H9 (cell line): ENCODE measurements at regions not wholly inside any gene's neighbourhood (a gene's known extent, or its start where the extent isn't known, plus 50 kb on each side); places are given as distances from the start of the nearest gene placed in this dataset.

ENCODE experiments used
- DNase-seq: peaks from one replicate; pipeline ENCODE4 v3.0.0-alpha.2; 2017
- H2AFZ ChIP-seq: one replicate; pipeline ENCODE4 v1.6.1; 2013; ENCODE audit warnings: mild to moderate bottlenecking, low read length, control low read depth, moderate library complexity
- H2AK5ac ChIP-seq: 2 replicates; pipeline ENCODE4 v1.6.1; 2013; ENCODE audit warnings: low read length, control low read depth, mixed read lengths; ENCODE audit not compliant: insufficient read length
- H2BK120ac ChIP-seq: one replicate; pipeline ENCODE4 v1.6.1; 2013; ENCODE audit warnings: low read depth, mild to moderate bottlenecking, low read length, control low read depth, inconsistent platforms; ENCODE audit not compliant: poor library complexity, severe bottlenecking
- H2BK12ac ChIP-seq: 2 replicates; pipeline ENCODE4 v1.6.1; 2013; ENCODE audit warnings: low read length, control low read depth, mixed read lengths, low read depth; ENCODE audit not compliant: insufficient read length
- H2BK15ac ChIP-seq: 2 replicates; pipeline ENCODE4 v1.6.1; 2013; ENCODE audit warnings: low read depth, low read length, control low read depth
- H2BK20ac ChIP-seq: one replicate; pipeline ENCODE4 v1.6.1; 2013; ENCODE audit warnings: low read depth, mild to moderate bottlenecking, low read length, control low read depth, inconsistent platforms; ENCODE audit not compliant: poor library complexity, severe bottlenecking
- H2BK5ac ChIP-seq: 2 replicates; pipeline ENCODE4 v1.6.1; 2013; ENCODE audit warnings: low read length, control low read depth, mixed read lengths; ENCODE audit not compliant: insufficient read length
- H3K14ac ChIP-seq: 2 replicates; pipeline ENCODE4 v1.6.1; 2013; ENCODE audit warnings: low read length, control low read depth; ENCODE audit not compliant: insufficient read depth
- H3K18ac ChIP-seq: 2 replicates; pipeline ENCODE4 v1.6.1; 2013; ENCODE audit warnings: low read depth, mild to moderate bottlenecking, mixed read lengths, low read length, control low read depth; ENCODE audit not compliant: insufficient read length
- H3K23ac ChIP-seq: 2 replicates; pipeline ENCODE4 v1.6.1; 2013; ENCODE audit warnings: low read length, control low read depth, mixed read lengths, low read depth; ENCODE audit not compliant: insufficient read length
- H3K23me2 ChIP-seq: 2 replicates; pipeline ENCODE4 v1.6.1; 2013; ENCODE audit warnings: low read depth, mild to moderate bottlenecking, mixed read lengths, low read length, control low read depth; ENCODE audit not compliant: insufficient read length, poor library complexity, severe bottlenecking
- H3K27ac ChIP-seq: 2 replicates; pipeline ENCODE4 v1.5.1; 2013; ENCODE audit warnings: low read length, control low read depth, mixed read lengths, low read depth; ENCODE audit not compliant: insufficient read length
- H3K27me3 ChIP-seq: 2 replicates; pipeline ENCODE4 v1.6.1; 2013; ENCODE audit warnings: low read length, control low read depth, inconsistent platforms; ENCODE audit not compliant: insufficient read depth
- H3K4ac ChIP-seq: 2 replicates; pipeline ENCODE4 v1.6.1; 2013; ENCODE audit warnings: low read depth, mild to moderate bottlenecking, control low read depth, inconsistent platforms, low read length, moderate library complexity
- H3K4me1 ChIP-seq: 2 replicates; pipeline ENCODE4 v1.6.1; 2013; ENCODE audit warnings: low read length, control low read depth, inconsistent platforms; ENCODE audit not compliant: insufficient read depth
- H3K4me2 ChIP-seq: 2 replicates; pipeline ENCODE4 v1.6.1; 2013; ENCODE audit warnings: low read length, control low read depth, mixed read lengths; ENCODE audit not compliant: insufficient read length, insufficient read depth
- H3K56ac ChIP-seq: 2 replicates; pipeline ENCODE4 v1.6.1; 2013; ENCODE audit warnings: low read depth, mild to moderate bottlenecking, mixed read lengths, low read length, control low read depth; ENCODE audit not compliant: insufficient read length
- H3K79me1 ChIP-seq: 2 replicates; pipeline ENCODE4 v1.6.1; 2013; ENCODE audit warnings: low read depth, mild to moderate bottlenecking, moderate library complexity, low read length, control low read depth, inconsistent platforms; ENCODE audit not compliant: insufficient read depth, poor library complexity, severe bottlenecking
- H3K79me2 ChIP-seq: 2 replicates; pipeline ENCODE4 v1.6.1; 2013; ENCODE audit warnings: low read length, control low read depth, inconsistent platforms; ENCODE audit not compliant: insufficient read depth
- H3K9ac ChIP-seq: 2 replicates; pipeline ENCODE4 v1.6.1; 2013; ENCODE audit warnings: low read length, control low read depth, mixed read lengths; ENCODE audit not compliant: insufficient read length; ENCODE audit errors: extremely low read depth
- H3K9me3 ChIP-seq: one replicate; pipeline ENCODE4 v1.6.1; 2013; ENCODE audit warnings: low read depth, low read length, inconsistent platforms; ENCODE audit not compliant: control insufficient read depth
- H3T11ph ChIP-seq: one replicate; pipeline ENCODE4 v1.6.1; 2013; ENCODE audit warnings: mild to moderate bottlenecking, low read length, control low read depth, inconsistent platforms
- H4K20me1 ChIP-seq: one replicate; pipeline ENCODE4 v1.6.1; 2013; ENCODE audit not compliant: control insufficient read depth, insufficient read length, insufficient read depth
- H4K5ac ChIP-seq: 2 replicates; pipeline ENCODE4 v1.6.1; 2013; ENCODE audit warnings: low read depth, mild to moderate bottlenecking, mixed read lengths, low read length, control low read depth; ENCODE audit not compliant: insufficient read length
- H4K8ac ChIP-seq: replicated peaks from 2 replicates; pipeline ENCODE4 v1.6.1; 2013; ENCODE audit warnings: low read length, control low read depth, mixed read lengths, low read depth; ENCODE audit not compliant: insufficient read length
- H4K91ac ChIP-seq: 2 replicates; pipeline ENCODE4 v1.6.1; 2013; ENCODE audit warnings: low read depth, mild to moderate bottlenecking, moderate library complexity, mixed read lengths, low read length, control low read depth; ENCODE audit not compliant: insufficient read length
- H3K27ac Mint-ChIP-seq, 3 experiments: 2 replicates in 2 of 3; 3 replicates in 1 of 3; pipeline ENCODE4 v1.8.0; 2020 to 2021; ENCODE audit warnings: mixed read lengths in 3 of 3, mild to moderate bottlenecking in 1 of 3, moderate library complexity in 1 of 3
- H3K27me3 Mint-ChIP-seq: 2 replicates; pipeline ENCODE4 v1.8.0; 2021; ENCODE audit warnings: low read depth, mild to moderate bottlenecking, moderate library complexity, mixed read lengths
- H3K36me3 Mint-ChIP-seq, 3 experiments: 2 replicates in 2 of 3; 3 replicates in 1 of 3; pipeline ENCODE4 v1.8.0; 2020 to 2021; ENCODE audit warnings: low read depth in 3 of 3, mixed read lengths in 3 of 3; ENCODE audit not compliant: insufficient read depth in 1 of 3
- H3K4me1 Mint-ChIP-seq, 2 experiments: 2 replicates each; pipeline ENCODE4 v1.8.0; 2020; ENCODE audit warnings: mixed read lengths in 2 of 2
- H3K4me3 Mint-ChIP-seq, 2 experiments: 2 replicates in 1 of 2; 3 replicates in 1 of 2; pipeline ENCODE4 v1.8.0; 2020 to 2021; ENCODE audit warnings: mild to moderate bottlenecking in 2 of 2, mixed read lengths in 2 of 2, moderate library complexity in 1 of 2
- H3K9me3 Mint-ChIP-seq, 2 experiments: 2 replicates in 1 of 2; 3 replicates in 1 of 2; pipeline ENCODE4 v1.8.0; 2020; ENCODE audit warnings: mild to moderate bottlenecking in 2 of 2, mixed read lengths in 2 of 2, moderate library complexity in 1 of 2
- WGBS: extraction: QIAGEN DNeasy Blood & Tissue Kit; methylation state at CpG from one replicate; pipeline ENCODE4 v1.1.7; 2013; ENCODE audit warnings: missing lambda C conversion rate, low lambda C conversion rate, mixed read lengths; ENCODE audit not compliant: insufficient read length; ENCODE audit errors: extremely low coverage; 5-methylcytosine and 5-hydroxymethylcytosine counted together
- TF ChIP-seq, protein P1 (sequence below): fragments of 200-600 bp; sonication (generic); conservative IDR thresholded peaks from 3 replicates; pipeline ENCODE4 v1.8.0; 2021; ENCODE audit warnings: antibody characterized with exemption, mild to moderate bottlenecking

DNA sequence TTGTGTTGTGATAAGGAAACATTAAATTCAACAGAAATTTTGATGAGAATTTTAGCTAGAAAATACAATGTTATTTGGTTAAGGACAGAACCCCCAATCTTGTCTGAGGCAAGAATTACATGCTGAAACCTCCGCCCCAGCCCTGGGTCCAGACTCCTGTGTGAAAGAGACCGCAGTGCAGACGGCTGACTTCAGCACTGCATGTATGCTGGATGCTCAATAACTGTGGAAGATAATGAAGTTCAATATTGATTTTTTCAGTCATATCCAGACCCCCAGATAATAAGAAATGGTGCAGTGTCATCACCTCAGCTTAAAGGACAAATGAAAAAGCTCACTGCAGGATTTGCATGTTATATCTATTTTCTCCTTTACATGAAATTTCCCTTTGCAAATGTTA is 188.3 kb upstream of the CNTN4 start:
- Histone ChIP-seq H2BK12ac (no peak overlapping the region), H3K14ac (no peak overlapping the region), H3K79me2 (no peaks in the 10 kb centered on the region), H2AFZ (no peak overlapping the region), H3K79me1 (no peaks in the 10 kb centered on the region), H4K20me1 (no peaks in the 10 kb centered on the region), H3K9ac (no peak overlapping the region), H4K5ac (no peak overlapping the region), H2BK20ac (no peak overlapping the region), H3T11ph (no peak overlapping the region), H3K4me2 (no peak overlapping the region), H2BK120ac (no peak overlapping the region), H4K91ac (no peak overlapping the region), H3K4ac (no peak overlapping the region), H3K18ac (no peak overlapping the region), H3K9me3 (no peaks in the 10 kb centered on the region), H4K8ac (no peak overlapping the region), H3K23me2 (no peaks in the 10 kb centered on the region), H2AK5ac (no peak overlapping the region), H3K27me3 (no peaks in the 10 kb centered on the region), H3K56ac (no peak overlapping the region), H2BK15ac (no peak overlapping the region), H3K27ac (no peak overlapping the region), H3K23ac (no peak overlapping the region), H2BK5ac (no peak overlapping the region), H3K4me1 (no peaks in the 10 kb centered on the region)
- Mint-ChIP-seq H3K4me1 (no peaks in the 10 kb centered on the region), H3K4me3 (no peak overlapping the region), H3K27me3 (no peaks in the 10 kb centered on the region), H3K9me3 (peaks cover 3% of the 10 kb centered on the region in 2 experiments; a peak in 2 of 5 replicates), H3K27ac (no peak overlapping the region), H3K36me3 (no peaks in the 10 kb centered on the region)
- no CpG with 5 or more reads among the region's 3 CpGs for WGBS
- no peak for DNase-seq
- TF ChIP-seq, protein P1, sequence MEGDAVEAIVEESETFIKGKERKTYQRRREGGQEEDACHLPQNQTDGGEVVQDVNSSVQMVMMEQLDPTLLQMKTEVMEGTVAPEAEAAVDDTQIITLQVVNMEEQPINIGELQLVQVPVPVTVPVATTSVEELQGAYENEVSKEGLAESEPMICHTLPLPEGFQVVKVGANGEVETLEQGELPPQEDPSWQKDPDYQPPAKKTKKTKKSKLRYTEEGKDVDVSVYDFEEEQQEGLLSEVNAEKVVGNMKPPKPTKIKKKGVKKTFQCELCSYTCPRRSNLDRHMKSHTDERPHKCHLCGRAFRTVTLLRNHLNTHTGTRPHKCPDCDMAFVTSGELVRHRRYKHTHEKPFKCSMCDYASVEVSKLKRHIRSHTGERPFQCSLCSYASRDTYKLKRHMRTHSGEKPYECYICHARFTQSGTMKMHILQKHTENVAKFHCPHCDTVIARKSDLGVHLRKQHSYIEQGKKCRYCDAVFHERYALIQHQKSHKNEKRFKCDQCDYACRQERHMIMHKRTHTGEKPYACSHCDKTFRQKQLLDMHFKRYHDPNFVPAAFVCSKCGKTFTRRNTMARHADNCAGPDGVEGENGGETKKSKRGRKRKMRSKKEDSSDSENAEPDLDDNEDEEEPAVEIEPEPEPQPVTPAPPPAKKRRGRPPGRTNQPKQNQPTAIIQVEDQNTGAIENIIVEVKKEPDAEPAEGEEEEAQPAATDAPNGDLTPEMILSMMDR: no peak
